Activated T-helper 1 cell treated with anti-CD3 and anti-CD28 coated beads, Interleukin-2, amount 50 U/mL, for 16 hours (primary cell): ENCODE measurements at regions not wholly inside any gene's neighbourhood (a gene's known extent, or its start where the extent isn't known, plus 50 kb on each side); places are given as distances from the start of the nearest gene placed in this dataset.
"Not testable (repeated sequence)": the region's sequence is repeated elsewhere in the genome, so short reads cannot be mapped to it uniquely, and the experiment has no call there.

ENCODE experiments used
- DNase-seq, 2 donors: peaks; one replicate each; pipeline ENCODE4 v3.0.0-alpha.2; 2020; ENCODE audit warnings: low read depth in 1 of 2, low spot score in 1 of 2

- DNase-seq, result not testable (repeated sequence)
Observed at GRCh38 chr9:31937737-31938136, 446.7 kb upstream of the ACO1 start.

DNA sequence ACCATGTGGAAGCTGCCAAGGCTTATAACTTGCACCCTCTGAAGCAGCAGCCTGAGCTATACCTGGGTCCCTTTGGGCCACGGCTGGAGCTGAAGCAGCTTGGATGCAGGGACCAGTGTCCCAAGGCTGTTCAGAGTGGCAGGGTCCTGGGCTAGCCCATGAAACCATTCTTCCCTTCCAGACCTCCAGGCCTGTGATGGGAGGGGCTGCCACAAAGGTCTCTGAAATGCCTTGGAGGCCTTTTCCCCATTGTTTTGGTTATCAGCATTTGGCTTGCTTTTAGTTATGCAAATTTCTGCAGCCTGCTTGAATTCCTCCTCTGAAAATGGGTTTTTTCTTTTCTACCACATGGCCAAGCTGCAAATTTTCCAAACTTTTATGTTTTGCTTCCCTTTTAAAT is 433.7 kb upstream of the ACO1 start:
- no peak for DNase-seq

GRCh38 chr9:31958572-31958971 is 425.9 kb upstream of the ACO1 start:
- DNase-seq, result no peak

DNA sequence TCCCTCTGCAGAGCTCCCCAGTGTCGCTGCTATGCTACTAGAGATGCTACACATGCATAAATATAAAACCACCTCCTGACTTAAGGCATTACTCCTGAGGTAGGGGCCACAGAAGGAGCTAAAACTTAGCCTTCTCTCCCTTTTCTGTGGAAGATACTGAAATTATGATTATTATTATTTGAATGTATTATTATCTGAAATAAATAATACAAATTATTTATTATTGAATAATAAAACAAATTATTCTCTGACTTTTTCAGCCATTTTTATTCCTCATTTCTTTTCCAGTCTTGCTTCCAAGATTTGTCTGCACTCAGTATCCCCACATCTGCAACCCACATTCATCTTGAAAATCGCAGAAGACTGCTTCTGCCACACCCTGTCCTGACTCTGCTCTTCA is 414.9 kb upstream of the ACO1 start:
- no peak for DNase-seq

DNA sequence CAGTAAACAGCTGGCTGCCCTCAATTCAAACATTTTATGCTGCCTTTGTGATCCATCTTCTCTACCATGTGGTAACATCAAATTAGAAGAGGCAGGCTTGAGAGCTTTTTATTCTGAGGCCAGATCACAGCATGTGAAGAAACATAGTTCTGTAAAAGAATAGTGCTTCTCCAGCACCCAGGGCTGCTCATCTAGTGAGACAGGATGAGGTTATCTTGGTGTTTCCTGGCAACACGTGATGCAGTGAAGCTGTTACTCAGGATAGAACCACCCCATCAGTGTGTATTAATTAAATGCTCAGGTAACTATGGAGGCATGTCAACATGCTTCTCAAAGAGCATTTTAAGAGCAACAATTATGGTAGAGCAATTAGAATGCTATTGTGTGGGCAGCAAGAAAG is 400.5 kb upstream of the ACO1 start:
- DNase-seq, result no peak

GRCh38 chr9:31996331-31996730 is 388.1 kb upstream of the ACO1 start:
- DNase-seq, result no peak

DNA sequence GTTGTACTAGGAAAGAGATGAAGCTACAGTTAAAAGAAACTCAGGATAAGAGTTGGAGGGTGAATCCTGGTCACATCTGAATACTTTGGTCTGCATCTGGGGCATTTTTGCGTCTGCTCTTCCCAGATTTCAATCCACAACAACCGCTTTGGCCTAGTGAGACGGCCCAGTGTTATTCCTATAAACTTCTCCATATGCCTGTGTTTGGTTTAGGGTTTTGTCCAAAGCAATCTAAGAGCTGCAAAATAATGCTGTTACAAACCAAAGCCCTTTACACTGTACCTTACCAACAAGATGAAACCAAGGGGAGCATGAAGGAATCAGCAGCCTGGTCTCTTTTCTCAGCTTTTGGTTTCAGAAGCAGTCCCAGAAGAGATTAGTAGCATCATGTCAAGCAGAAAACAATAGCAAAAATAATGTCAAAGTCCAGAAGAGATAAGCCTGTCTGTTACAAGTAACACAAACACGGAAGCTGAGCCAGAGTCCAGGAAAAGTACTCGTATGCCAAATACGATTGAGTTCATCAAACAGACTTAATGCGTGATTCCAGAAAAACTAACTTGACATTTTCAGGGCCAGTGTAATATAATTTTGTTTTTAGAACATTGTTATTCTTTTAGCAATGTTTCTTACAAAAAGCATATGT is 379.9 kb upstream of the ACO1 start:
- DNase-seq, result no peak

- DNase-seq, result no peak
Observed at GRCh38 chr9:32010322-32010721, 374.1 kb upstream of the ACO1 start.

DNA sequence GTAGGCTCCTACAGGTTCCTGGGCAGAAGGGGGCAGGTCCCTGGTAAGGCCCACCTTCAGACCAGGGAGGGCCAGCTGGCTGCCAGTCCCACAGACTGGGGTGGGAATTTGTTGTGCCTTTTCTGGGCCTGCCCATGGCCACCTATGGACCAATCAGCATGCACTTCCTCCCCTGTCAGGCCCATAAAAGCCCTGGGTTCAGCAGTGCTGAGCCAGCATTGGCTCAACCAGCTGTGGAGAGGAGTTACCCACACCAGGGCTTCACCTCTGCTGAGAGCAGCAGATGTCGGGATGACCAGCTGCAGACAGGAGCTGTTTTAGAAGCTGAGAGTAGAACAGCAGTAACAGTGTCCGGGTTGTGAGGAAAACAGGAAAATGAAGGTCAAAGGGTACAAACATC is 373.4 kb upstream of the ACO1 start:
- no peak for DNase-seq

DNA sequence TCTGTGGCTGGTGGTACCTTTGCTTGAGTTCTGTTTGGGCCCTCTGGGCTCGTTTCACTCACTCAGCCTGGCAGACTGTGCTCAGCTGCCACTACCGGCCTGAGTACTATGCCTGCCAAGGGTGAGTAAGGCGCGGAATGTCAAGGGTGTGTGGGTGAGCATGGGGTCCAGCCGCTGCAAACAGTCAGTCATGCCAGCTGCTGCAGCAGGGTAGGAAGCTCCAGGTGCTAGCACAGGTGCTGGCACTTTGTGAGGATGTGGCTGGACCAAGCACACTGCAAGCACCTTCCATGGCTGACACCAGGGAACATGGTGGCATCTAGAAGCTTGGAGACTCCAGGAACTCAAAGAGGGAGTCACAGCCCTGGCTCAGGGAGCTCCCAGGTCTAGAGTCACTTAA is 368.6 kb upstream of the ACO1 start:
- no peak for DNase-seq

- DNase-seq, result no peak
Observed at GRCh38 chr9:32045513-32045912, 338.9 kb upstream of the ACO1 start.

DNA sequence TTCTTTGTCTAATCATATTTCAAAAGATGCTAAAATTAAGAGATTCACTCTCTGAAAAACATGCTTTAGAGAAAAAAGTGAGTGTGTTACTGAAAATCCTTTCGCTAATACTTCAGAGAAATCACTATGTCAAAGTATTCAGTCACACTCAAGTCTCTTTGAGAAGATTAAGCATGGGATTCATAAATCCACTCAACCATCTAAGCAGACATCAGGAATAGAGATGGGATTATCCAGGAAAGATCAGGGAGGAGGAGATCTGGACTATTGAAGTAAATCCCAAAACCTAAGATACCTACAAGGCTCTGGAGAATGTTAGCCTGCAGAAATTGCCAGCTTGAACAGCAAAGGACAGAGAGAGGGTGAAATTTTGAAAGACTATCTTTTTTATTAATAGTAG is 317.2 kb upstream of the ACO1 start:
- no peak for DNase-seq

- DNase-seq, result no peak
Observed at GRCh38 chr9:32069169-32069813, 315.2 kb upstream of the ACO1 start.

GRCh38 chr9:32069969-32070368 is 314.5 kb upstream of the ACO1 start:
- no peak for DNase-seq

GRCh38 chr9:32072570-32072969 is 311.9 kb upstream of the ACO1 start:
- DNase-seq, result no peak

DNA sequence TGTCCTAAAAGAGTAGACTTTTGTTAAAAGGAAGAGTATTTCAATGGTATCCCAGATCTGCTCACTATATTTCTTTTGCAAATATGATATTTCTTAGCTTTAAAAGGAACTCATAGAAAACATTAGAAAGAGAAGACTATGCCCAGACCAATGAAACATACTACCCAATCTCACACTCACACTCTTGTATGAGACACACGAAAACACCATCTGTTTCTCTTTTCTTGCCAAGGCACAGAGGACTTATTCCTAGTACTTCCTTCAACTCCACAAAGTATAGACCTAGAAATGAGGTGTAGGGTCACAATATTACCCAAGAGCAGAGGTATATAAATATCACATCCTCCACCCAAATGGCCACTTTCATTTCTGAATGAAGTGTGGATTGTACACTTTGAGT is 292.4 kb upstream of the ACO1 start:
- no peak for DNase-seq

- DNase-seq, result no peak
Observed at GRCh38 chr9:32117291-32117690, 267.2 kb upstream of the ACO1 start.

DNA sequence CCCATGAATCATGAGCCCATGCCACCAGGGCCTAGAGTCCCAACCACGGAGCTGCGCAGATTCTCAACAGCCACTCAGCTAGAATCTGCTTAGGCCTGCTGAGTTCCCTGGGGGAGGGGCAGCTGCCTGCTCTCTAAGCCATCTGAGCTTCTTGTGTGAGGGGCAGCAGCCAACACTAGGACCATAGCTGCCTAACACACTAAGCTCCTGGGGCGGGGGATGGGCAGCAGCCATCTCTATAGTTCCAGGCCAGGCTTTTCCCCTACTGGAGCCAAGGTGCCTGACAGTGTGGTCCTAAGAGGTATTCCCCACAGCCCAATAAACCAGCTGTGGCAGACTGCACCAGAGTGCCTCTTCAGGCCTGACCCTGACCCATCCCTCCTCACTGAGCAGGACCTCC is 255.9 kb upstream of the ACO1 start:
- no peak for DNase-seq

- DNase-seq, result not testable (repeated sequence)
Observed at GRCh38 chr9:32130709-32131108, 253.7 kb upstream of the ACO1 start.

DNA sequence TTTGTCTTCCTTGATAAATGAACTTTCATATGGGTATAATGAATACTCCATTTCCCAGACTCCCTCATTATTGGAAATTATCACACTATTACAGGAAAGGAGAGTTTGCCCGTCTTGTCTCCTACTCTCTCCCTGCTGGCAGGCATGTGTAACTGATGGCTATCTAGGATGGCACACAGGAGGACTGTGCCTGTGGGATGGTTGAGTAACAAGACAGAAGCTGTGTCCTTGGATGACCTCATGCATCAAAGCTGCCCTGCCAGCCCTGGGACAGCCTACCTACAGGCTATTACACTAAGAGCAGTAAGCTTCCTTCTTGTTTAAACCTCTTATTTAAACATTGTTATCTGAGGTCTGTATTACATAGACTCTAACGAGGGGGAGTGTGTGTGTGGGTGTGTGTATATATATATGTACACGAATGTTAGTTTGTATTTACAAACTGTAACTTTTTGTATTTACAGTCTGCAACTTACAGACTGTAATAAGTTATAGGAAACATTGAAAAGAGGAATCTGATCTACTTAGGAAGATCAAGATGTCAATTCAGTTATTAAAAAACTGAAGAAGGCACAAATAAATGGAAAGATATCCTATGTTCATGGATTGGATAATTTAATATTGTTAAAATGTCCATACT is 247.6 kb upstream of the ACO1 start:
- no peak for DNase-seq

DNA sequence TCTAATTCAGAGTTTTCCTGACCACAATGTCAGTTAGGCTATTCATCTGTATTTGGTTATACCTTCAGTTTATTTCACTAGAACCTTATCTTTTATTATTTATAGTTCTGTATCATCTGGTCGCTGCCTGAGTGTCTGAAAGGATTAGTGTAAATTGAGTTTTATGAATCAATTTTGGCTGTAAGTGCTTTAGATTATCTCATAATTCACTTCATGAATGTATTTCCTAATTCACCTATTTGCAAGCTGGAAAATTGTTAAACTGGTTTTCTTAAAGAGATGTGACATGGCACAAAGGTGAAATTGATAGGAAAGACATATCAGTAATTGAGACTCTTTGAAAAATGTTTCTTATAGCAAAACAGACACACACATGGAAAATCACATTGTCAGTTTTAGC is 242.4 kb upstream of the ACO1 start:
- DNase-seq, result no peak

- DNase-seq, result not testable (repeated sequence)
Observed at GRCh38 chr9:32148553-32148952, 235.9 kb upstream of the ACO1 start.

GRCh38 chr9:32161209-32161608 is 223.2 kb upstream of the ACO1 start:
- no peak for DNase-seq
